ENCODE measurements at regions not wholly inside any gene's neighbourhood (a gene's known extent, or its start where the extent isn't known, plus 50 kb on each side); places are given as distances from the start of the nearest gene placed in this dataset.
"Not testable (repeated sequence)": the region's sequence is repeated elsewhere in the genome, so short reads cannot be mapped to it uniquely, and the experiment has no call there.

GRCh38 chr7:51577390-51577789, 260.8 kb upstream of the COBL start:
- DNase-seq (ENCODE audit: low read depth in 6 of 9, low spot score in 9 of 9): no peak
- WGBS: 80% methylated on average over 4 of the region's 4 CpGs

GRCh38 chr7:51569581-51569980, 253.0 kb upstream of the COBL start:
- no peaks in the 10 kb centered on the region for H3K36me3 ChIP-seq (ENCODE audit: control insufficient read depth in 2 of 2, insufficient read depth in 2 of 2, low read length in 1 of 2)
- H3K4me1 ChIP-seq (ENCODE audit: control insufficient read depth in 2 of 2, insufficient read depth in 2 of 2, low read length in 2 of 2): no peaks in the 10 kb centered on the region
- WGBS: 94% methylated on average over 3 of the region's 3 CpGs
- no peak for DNase-seq (ENCODE audit: low read depth in 6 of 9, low spot score in 9 of 9)
- H3K4me3 ChIP-seq (ENCODE audit: low read length in 2 of 2): no peak overlapping the region
- peaks cover 1 to 12% of the 10 kb centered on the region in 2 donors for H3K9me3 ChIP-seq (ENCODE audit: control insufficient read depth in 2 of 2, insufficient read depth in 1 of 2, low read length in 1 of 2)
- no peaks in the 10 kb centered on the region for H3K27me3 ChIP-seq (ENCODE audit: control insufficient read depth in 2 of 2, insufficient read depth in 1 of 2, low read length in 1 of 2)
- H3K27ac ChIP-seq (ENCODE audit: low read depth in 1 of 2, low read length in 1 of 2): no peak overlapping the region

More at GRCh38 chr7:51577390-51577789, 260.8 kb upstream of the COBL start:
- no peak overlapping the region for H3K4me3 ChIP-seq (ENCODE audit: low read length in 2 of 2)
- no peaks in the 10 kb centered on the region for H3K9me3 ChIP-seq (ENCODE audit: control insufficient read depth in 2 of 2, insufficient read depth in 1 of 2, low read length in 1 of 2)
- no peaks in the 10 kb centered on the region for H3K4me1 ChIP-seq (ENCODE audit: control insufficient read depth in 2 of 2, insufficient read depth in 2 of 2, low read length in 2 of 2)
- H3K27ac ChIP-seq (ENCODE audit: low read depth in 1 of 2, low read length in 1 of 2): no peak overlapping the region
- H3K27me3 ChIP-seq (ENCODE audit: control insufficient read depth in 2 of 2, insufficient read depth in 1 of 2, low read length in 1 of 2): no peaks in the 10 kb centered on the region
- no peaks in the 10 kb centered on the region for H3K36me3 ChIP-seq (ENCODE audit: control insufficient read depth in 2 of 2, insufficient read depth in 2 of 2, low read length in 1 of 2)

- no peak for DNase-seq (ENCODE audit: low read depth in 6 of 9, low spot score in 9 of 9)
- Histone ChIP-seq H3K36me3 (ENCODE audit: control insufficient read depth in 2 of 2, insufficient read depth in 2 of 2, low read length in 1 of 2) (no peaks in the 10 kb centered on the region), H3K4me1 (ENCODE audit: control insufficient read depth in 2 of 2, insufficient read depth in 2 of 2, low read length in 2 of 2) (no peaks in the 10 kb centered on the region), H3K9me3 (ENCODE audit: control insufficient read depth in 2 of 2, insufficient read depth in 1 of 2, low read length in 1 of 2) (peaks cover 1 to 12% of the 10 kb centered on the region in 2 donors), H3K27ac (ENCODE audit: low read depth in 1 of 2, low read length in 1 of 2) (no peak overlapping the region), H3K27me3 (ENCODE audit: control insufficient read depth in 2 of 2, insufficient read depth in 1 of 2, low read length in 1 of 2) (no peaks in the 10 kb centered on the region), H3K4me3 (ENCODE audit: low read length in 2 of 2) (no peak overlapping the region)
- 86% methylated on average over 5 of the region's 5 CpGs for WGBS
These were observed 252.6 kb upstream of the COBL start for GRCh38 chr7:51569176-51569575.

- DNase-seq (ENCODE audit: low read depth in 6 of 9, low spot score in 9 of 9): no peak
- H3K9me3 ChIP-seq (ENCODE audit: control insufficient read depth in 2 of 2, insufficient read depth in 1 of 2, low read length in 1 of 2): peaks cover 0 to 10% of the 10 kb centered on the region in 2 donors
- no peak overlapping the region for H3K4me3 ChIP-seq (ENCODE audit: low read length in 2 of 2)
- H3K27ac ChIP-seq (ENCODE audit: low read depth in 1 of 2, low read length in 1 of 2): no peak overlapping the region
- no peaks in the 10 kb centered on the region for H3K27me3 ChIP-seq (ENCODE audit: control insufficient read depth in 2 of 2, insufficient read depth in 1 of 2, low read length in 1 of 2)
- no peaks in the 10 kb centered on the region for H3K4me1 ChIP-seq (ENCODE audit: control insufficient read depth in 2 of 2, insufficient read depth in 2 of 2, low read length in 2 of 2)
- 97% methylated on average over 4 of the region's 4 CpGs for WGBS
- no peaks in the 10 kb centered on the region for H3K36me3 ChIP-seq (ENCODE audit: control insufficient read depth in 2 of 2, insufficient read depth in 2 of 2, low read length in 1 of 2)
These were observed 234.5 kb upstream of the COBL start for GRCh38 chr7:51551070-51551469.

GRCh38 chr7:51545131-51545530, 228.5 kb upstream of the COBL start:
- no peaks in the 10 kb centered on the region for H3K36me3 ChIP-seq (ENCODE audit: control insufficient read depth in 2 of 2, insufficient read depth in 2 of 2, low read length in 1 of 2)
- peaks cover 1 to 12% of the 10 kb centered on the region in 2 donors for H3K9me3 ChIP-seq (ENCODE audit: control insufficient read depth in 2 of 2, insufficient read depth in 1 of 2, low read length in 1 of 2)
- no peaks in the 10 kb centered on the region for H3K4me1 ChIP-seq (ENCODE audit: control insufficient read depth in 2 of 2, insufficient read depth in 2 of 2, low read length in 2 of 2)
- no peak overlapping the region for H3K4me3 ChIP-seq (ENCODE audit: low read length in 2 of 2)
- no peaks in the 10 kb centered on the region for H3K27me3 ChIP-seq (ENCODE audit: control insufficient read depth in 2 of 2, insufficient read depth in 1 of 2, low read length in 1 of 2)
- H3K27ac ChIP-seq (ENCODE audit: low read depth in 1 of 2, low read length in 1 of 2): no peak overlapping the region
- WGBS: 77% methylated on average over 2 of the region's 2 CpGs
- no peak for DNase-seq (ENCODE audit: low read depth in 6 of 9, low spot score in 9 of 9)

GRCh38 chr7:51543801-51544553, 227.4 kb upstream of the COBL start:
- Histone ChIP-seq H3K36me3 (ENCODE audit: control insufficient read depth in 2 of 2, insufficient read depth in 2 of 2, low read length in 1 of 2) (no peaks in the 10 kb centered on the region), H3K27me3 (ENCODE audit: control insufficient read depth in 2 of 2, insufficient read depth in 1 of 2, low read length in 1 of 2) (no peaks in the 10 kb centered on the region), H3K27ac (ENCODE audit: low read depth in 1 of 2, low read length in 1 of 2) (no peak overlapping the region), H3K9me3 (ENCODE audit: control insufficient read depth in 2 of 2, insufficient read depth in 1 of 2, low read length in 1 of 2) (peaks cover 1 to 6% of the 10 kb centered on the region in 2 donors), H3K4me1 (ENCODE audit: control insufficient read depth in 2 of 2, insufficient read depth in 2 of 2, low read length in 2 of 2) (no peaks in the 10 kb centered on the region), H3K4me3 (ENCODE audit: low read length in 2 of 2) (no peak overlapping the region)
- 73% methylated on average over 7 of the region's 7 CpGs for WGBS
- DNase-seq (ENCODE audit: low read depth in 6 of 9, low spot score in 9 of 9): no peak

GRCh38 chr7:51540906-51541305, 224.3 kb upstream of the COBL start:
- not testable (repeated sequence) for H3K4me1 ChIP-seq (ENCODE audit: control insufficient read depth in 2 of 2, insufficient read depth in 2 of 2, low read length in 2 of 2); DNase-seq (ENCODE audit: low read depth in 6 of 9, low spot score in 9 of 9); H3K9me3 ChIP-seq (ENCODE audit: control insufficient read depth in 2 of 2, insufficient read depth in 1 of 2, low read length in 1 of 2); H3K27ac ChIP-seq (ENCODE audit: low read depth in 1 of 2, low read length in 1 of 2); H3K4me3 ChIP-seq (ENCODE audit: low read length in 2 of 2); H3K36me3 ChIP-seq (ENCODE audit: control insufficient read depth in 2 of 2, insufficient read depth in 2 of 2, low read length in 1 of 2); H3K27me3 ChIP-seq (ENCODE audit: control insufficient read depth in 2 of 2, insufficient read depth in 1 of 2, low read length in 1 of 2)
- WGBS: 73% methylated on average over 2 of the region's 2 CpGs

- WGBS: 97% methylated on average over 3 of the region's 3 CpGs
- Histone ChIP-seq H3K36me3 (ENCODE audit: control insufficient read depth in 2 of 2, insufficient read depth in 2 of 2, low read length in 1 of 2) (no peaks in the 10 kb centered on the region), H3K4me3 (ENCODE audit: low read length in 2 of 2) (no peak overlapping the region), H3K9me3 (ENCODE audit: control insufficient read depth in 2 of 2, insufficient read depth in 1 of 2, low read length in 1 of 2) (peaks cover 0 to 6% of the 10 kb centered on the region in 2 donors), H3K27ac (ENCODE audit: low read depth in 1 of 2, low read length in 1 of 2) (no peak overlapping the region), H3K4me1 (ENCODE audit: control insufficient read depth in 2 of 2, insufficient read depth in 2 of 2, low read length in 2 of 2) (no peaks in the 10 kb centered on the region), H3K27me3 (ENCODE audit: control insufficient read depth in 2 of 2, insufficient read depth in 1 of 2, low read length in 1 of 2) (no peaks in the 10 kb centered on the region)
- no peak for DNase-seq (ENCODE audit: low read depth in 6 of 9, low spot score in 9 of 9)
These were observed 223.2 kb upstream of the COBL start for GRCh38 chr7:51539840-51540239.

GRCh38 chr7:51528172-51528571, 211.6 kb upstream of the COBL start:
- Histone ChIP-seq H3K27me3 (ENCODE audit: control insufficient read depth in 2 of 2, insufficient read depth in 1 of 2, low read length in 1 of 2) (no peaks in the 10 kb centered on the region), H3K4me1 (ENCODE audit: control insufficient read depth in 2 of 2, insufficient read depth in 2 of 2, low read length in 2 of 2) (no peaks in the 10 kb centered on the region), H3K27ac (ENCODE audit: low read depth in 1 of 2, low read length in 1 of 2) (no peak overlapping the region), H3K36me3 (ENCODE audit: control insufficient read depth in 2 of 2, insufficient read depth in 2 of 2, low read length in 1 of 2) (no peaks in the 10 kb centered on the region), H3K4me3 (ENCODE audit: low read length in 2 of 2) (no peak overlapping the region), H3K9me3 (ENCODE audit: control insufficient read depth in 2 of 2, insufficient read depth in 1 of 2, low read length in 1 of 2) (no peaks in the 10 kb centered on the region)
- WGBS: 87% methylated on average over 5 of the region's 5 CpGs
- DNase-seq (ENCODE audit: low read depth in 6 of 9, low spot score in 9 of 9): no peak

Data from thymus (tissue), 11 donors.